CD14-positive monocyte (primary cell): ENCODE measurements at regions not wholly inside any gene's neighbourhood (a gene's known extent, or its start where the extent isn't known, plus 50 kb on each side); places are given as distances from the start of the nearest gene placed in this dataset.

Source experiments
- DNase-seq, 3 donors: peaks; one replicate each; pipeline ENCODE4 v3.0.0-alpha.2; 2011 to 2022
- H2AFZ ChIP-seq: 2 replicates; pipeline ENCODE4 v1.6.0; 2012; ENCODE audit warnings: mild to moderate bottlenecking, low read depth, low read length, inconsistent platforms; ENCODE audit not compliant: insufficient read depth, poor library complexity, severe bottlenecking
- H3K27ac ChIP-seq, 2 donors: 1 replicate in 1 of 2; 2 replicates in 1 of 2; pipeline ENCODE4 v1.5.1; 2012 to 2013; ENCODE audit warnings: low read length in 2 of 2, control low read depth in 1 of 2, inconsistent platforms in 1 of 2, low read depth in 1 of 2, mild to moderate bottlenecking in 1 of 2
- H3K27me3 ChIP-seq, 2 donors: one replicate each; pipeline versions ENCODE4 v1.6.0 to v1.6.1; 2011 to 2013; ENCODE audit warnings: low read length in 2 of 2; ENCODE audit not compliant: control insufficient read depth in 2 of 2, insufficient read depth in 2 of 2
- H3K36me3 ChIP-seq, 2 donors: replicated peaks in 1 of 2; 1 replicate in 1 of 2; 2 replicates in 1 of 2; pipeline versions ENCODE4 v1.5.1 to v1.6.1; 2012 to 2013; ENCODE audit warnings: low read length in 2 of 2, control low read depth in 1 of 2, inconsistent platforms in 1 of 2, mild to moderate bottlenecking in 1 of 2; ENCODE audit not compliant: insufficient read depth in 2 of 2, control insufficient read depth in 1 of 2
- H3K4me1 ChIP-seq, 2 donors: 1 replicate in 1 of 2; 2 replicates in 1 of 2; pipeline versions ENCODE4 v1.5.1 to v1.6.1; 2012 to 2013; ENCODE audit warnings: low read length in 2 of 2, control low read depth in 1 of 2, inconsistent platforms in 1 of 2, mild to moderate bottlenecking in 1 of 2, moderate library complexity in 1 of 2; ENCODE audit not compliant: insufficient read depth in 2 of 2, control insufficient read depth in 1 of 2
- H3K4me2 ChIP-seq: replicated peaks from 2 replicates; pipeline ENCODE3; 2012; ENCODE audit warnings: low read length, moderate library complexity, mild to moderate bottlenecking; ENCODE audit not compliant: poor library complexity, severe bottlenecking; ENCODE audit errors: extremely low read depth
- H3K4me3 ChIP-seq, 3 experiments: fragments of 200-600 bp in 1 of 3; sonication (generic) in 1 of 3; replicated peaks in 1 of 3; 1 replicate in 2 of 3; 2 replicates in 1 of 3; pipeline ENCODE4 v1.5.1; 2011 to 2013; ENCODE audit warnings: low read length in 3 of 3, mild to moderate bottlenecking in 3 of 3, control low read depth in 2 of 3, low read depth in 2 of 3, inconsistent platforms in 1 of 3, moderate library complexity in 1 of 3
- H3K79me2 ChIP-seq: 2 replicates; pipeline ENCODE4 v1.6.0; 2012; ENCODE audit warnings: mild to moderate bottlenecking, control low read depth, inconsistent platforms, low read length, moderate library complexity; ENCODE audit not compliant: insufficient read depth
- H3K9ac ChIP-seq: 2 replicates; pipeline ENCODE4 v1.6.0; 2017; ENCODE audit warnings: low read length, mild to moderate bottlenecking; ENCODE audit not compliant: insufficient read depth, poor library complexity, severe bottlenecking
- H3K9me3 ChIP-seq, 2 donors: replicated peaks in 1 of 2; 1 replicate in 1 of 2; 2 replicates in 1 of 2; pipeline versions ENCODE4 v1.5.1 to v1.6.1; 2012 to 2013; ENCODE audit warnings: low read length in 2 of 2, control low read depth in 1 of 2; ENCODE audit not compliant: control insufficient read depth in 1 of 2, insufficient read depth in 1 of 2
- H4K20me1 ChIP-seq: 2 replicates; pipeline ENCODE4 v1.6.0; 2012; ENCODE audit warnings: mild to moderate bottlenecking, low read length, control low read depth, moderate library complexity; ENCODE audit not compliant: insufficient read depth
- H3K27ac Mint-ChIP-seq, 7 donors: one replicate each; pipeline ENCODE4 v1.8.0; 2020; ENCODE audit warnings: mild to moderate bottlenecking in 7 of 7, mixed read lengths in 7 of 7, moderate library complexity in 6 of 7, inconsistent platforms in 2 of 7
- H3K27me3 Mint-ChIP-seq, 3 donors: one replicate each; pipeline ENCODE4 v1.8.0; 2021 to 2022; ENCODE audit warnings: low read depth in 3 of 3, mild to moderate bottlenecking in 3 of 3, mixed read lengths in 3 of 3, moderate library complexity in 3 of 3, inconsistent platforms in 1 of 3
- H3K36me3 Mint-ChIP-seq, 2 donors: one replicate each; pipeline ENCODE4 v1.8.0; 2020; ENCODE audit warnings: mixed read lengths in 2 of 2, inconsistent platforms in 1 of 2, mild to moderate bottlenecking in 1 of 2
- H3K4me1 Mint-ChIP-seq: one replicate; pipeline ENCODE4 v1.8.0; 2020; ENCODE audit warnings: mild to moderate bottlenecking, mixed read lengths
- H3K4me3 Mint-ChIP-seq, 2 donors: one replicate each; pipeline ENCODE4 v1.8.0; 2020; ENCODE audit warnings: mild to moderate bottlenecking in 2 of 2, mixed read lengths in 2 of 2, moderate library complexity in 1 of 2
- H3K9me3 Mint-ChIP-seq, 7 donors: one replicate each; pipeline ENCODE4 v1.8.0; 2020 to 2022; ENCODE audit warnings: mixed read lengths in 7 of 7, mild to moderate bottlenecking in 6 of 7, moderate library complexity in 6 of 7, inconsistent platforms in 2 of 7
- WGBS: methylation state at CpG from one replicate; pipeline ENCODE4 v1.1.5; 2013; ENCODE audit warnings: missing lambda C conversion rate; ENCODE audit not compliant: insufficient coverage; 5-methylcytosine and 5-hydroxymethylcytosine counted together
- intact Hi-C, 2 donors: fragments of 100-400 bp; cut with micrococcal nuclease; formaldehyde crosslinking; loops; one replicate each; pipeline versions ENCODE4 v1.15.0 to v1.15.1; 2023
- TF ChIP-seq, protein P1 (sequence below): fragments of 200-600 bp; IDR thresholded peaks from one replicate; pipeline ENCODE4 v1.8.0; 2022; ENCODE audit warnings: antibody characterized with exemption, mild to moderate bottlenecking

DNA sequence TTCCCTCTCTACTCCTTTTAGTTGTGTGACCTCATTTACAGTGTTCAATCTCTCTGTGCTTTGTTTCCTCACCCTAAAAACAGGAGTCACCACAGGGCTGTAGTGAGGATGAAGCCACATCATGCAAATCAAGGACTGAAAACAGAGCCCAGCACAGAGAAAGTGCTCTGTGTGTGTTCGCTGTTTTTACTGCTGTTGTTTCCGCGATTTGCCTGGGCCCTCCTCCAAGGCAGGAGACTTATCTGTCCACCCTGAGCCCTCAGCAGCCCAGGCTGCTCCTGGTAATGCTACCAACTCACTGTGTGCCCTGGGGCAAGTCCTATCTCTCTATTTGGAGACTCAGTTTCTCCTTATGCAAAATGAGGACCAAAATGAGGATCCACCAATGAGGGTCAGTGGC, 87.2 kb upstream of the NEURL1B start:
- no peaks in the 10 kb centered on the region for H3K9me3 ChIP-seq
- peaks cover 0 to 1% (median 0%) of the 10 kb centered on the region in 7 donors for H3K9me3 Mint-ChIP-seq
- no peak overlapping the region for H2AFZ ChIP-seq
- H3K9ac ChIP-seq: no peak overlapping the region
- H3K27me3 ChIP-seq: no peaks in the 10 kb centered on the region
- H3K4me1 Mint-ChIP-seq: peaks cover 8% of the 10 kb centered on the region
- H3K4me2 ChIP-seq: no peak overlapping the region
- H3K4me3 Mint-ChIP-seq: no peak overlapping the region
- H4K20me1 ChIP-seq: no peaks in the 10 kb centered on the region
- H3K27me3 Mint-ChIP-seq: peaks cover 2 to 10% (median 8%) of the 10 kb centered on the region in 3 donors
- no peak overlapping the region for H3K27ac ChIP-seq
- no peaks in the 10 kb centered on the region for H3K36me3 Mint-ChIP-seq
- TF ChIP-seq, protein P1, sequence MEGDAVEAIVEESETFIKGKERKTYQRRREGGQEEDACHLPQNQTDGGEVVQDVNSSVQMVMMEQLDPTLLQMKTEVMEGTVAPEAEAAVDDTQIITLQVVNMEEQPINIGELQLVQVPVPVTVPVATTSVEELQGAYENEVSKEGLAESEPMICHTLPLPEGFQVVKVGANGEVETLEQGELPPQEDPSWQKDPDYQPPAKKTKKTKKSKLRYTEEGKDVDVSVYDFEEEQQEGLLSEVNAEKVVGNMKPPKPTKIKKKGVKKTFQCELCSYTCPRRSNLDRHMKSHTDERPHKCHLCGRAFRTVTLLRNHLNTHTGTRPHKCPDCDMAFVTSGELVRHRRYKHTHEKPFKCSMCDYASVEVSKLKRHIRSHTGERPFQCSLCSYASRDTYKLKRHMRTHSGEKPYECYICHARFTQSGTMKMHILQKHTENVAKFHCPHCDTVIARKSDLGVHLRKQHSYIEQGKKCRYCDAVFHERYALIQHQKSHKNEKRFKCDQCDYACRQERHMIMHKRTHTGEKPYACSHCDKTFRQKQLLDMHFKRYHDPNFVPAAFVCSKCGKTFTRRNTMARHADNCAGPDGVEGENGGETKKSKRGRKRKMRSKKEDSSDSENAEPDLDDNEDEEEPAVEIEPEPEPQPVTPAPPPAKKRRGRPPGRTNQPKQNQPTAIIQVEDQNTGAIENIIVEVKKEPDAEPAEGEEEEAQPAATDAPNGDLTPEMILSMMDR: no peak
- intact Hi-C loops: no loop called here
- H3K79me2 ChIP-seq: no peaks in the 10 kb centered on the region
- no peak overlapping the region for H3K4me3 ChIP-seq
- H3K27ac Mint-ChIP-seq: no peak overlapping the region
- DNase-seq: no peak
- peaks cover 5 to 6% of the 10 kb centered on the region in 2 donors for H3K4me1 ChIP-seq
- H3K36me3 ChIP-seq: no peaks in the 10 kb centered on the region
- WGBS: 87% methylated on average over 3 of the region's 3 CpGs

DNA sequence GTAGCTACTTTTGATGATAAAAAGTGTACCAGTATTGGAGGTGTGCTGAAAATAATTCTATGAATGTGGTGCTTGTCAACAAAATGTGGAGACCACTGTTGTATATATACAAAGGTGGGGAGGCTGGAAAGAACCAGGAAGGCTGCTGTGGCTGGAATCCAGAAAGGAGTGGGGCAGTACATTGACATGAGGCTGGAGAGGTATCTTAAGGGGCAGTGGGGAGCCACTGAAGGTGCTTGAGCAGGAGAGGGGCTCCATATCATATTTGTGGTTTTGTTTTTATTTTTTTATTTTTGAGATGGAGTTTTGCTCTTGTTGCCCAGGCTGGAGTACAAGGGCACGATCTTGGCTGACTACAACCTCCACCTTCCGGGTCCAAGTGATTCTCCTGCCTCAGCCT, 87.9 kb upstream of the NEURL1B start:
- H3K4me1 Mint-ChIP-seq: peaks cover 8% of the 10 kb centered on the region
- WGBS: no CpG with 5 or more reads among the region's 2 CpGs
- Histone ChIP-seq H3K27ac (no peak overlapping the region), H3K4me3 (no peak overlapping the region), H3K9ac (no peak overlapping the region), H3K79me2 (no peaks in the 10 kb centered on the region), H3K27me3 (no peaks in the 10 kb centered on the region), H3K4me1 (peaks cover 5 to 6% of the 10 kb centered on the region in 2 donors), H4K20me1 (no peaks in the 10 kb centered on the region), H3K36me3 (no peaks in the 10 kb centered on the region), H3K9me3 (no peaks in the 10 kb centered on the region), H2AFZ (no peak overlapping the region), H3K4me2 (no peak overlapping the region)
- no peaks in the 10 kb centered on the region for H3K36me3 Mint-ChIP-seq
- DNase-seq: no peak
- TF ChIP-seq, protein P1: no peak
- H3K4me3 Mint-ChIP-seq: no peak overlapping the region
- H3K27ac Mint-ChIP-seq: peak overlapping the region in 1 of 7 donors; percentile 7
- peaks cover 0 to 1% (median 0%) of the 10 kb centered on the region in 7 donors for H3K9me3 Mint-ChIP-seq
- H3K27me3 Mint-ChIP-seq: peaks cover 2 to 8% (median 4%) of the 10 kb centered on the region in 3 donors
- intact Hi-C loops: no loop called here
